GM21825 (cell line): ENCODE measurements at regions not wholly inside any gene's neighbourhood (a gene's known extent, or its start where the extent isn't known, plus 50 kb on each side); places are given as distances from the start of the nearest gene placed in this dataset.
A peak's percentile ranks its signal among the peaks of the same experiment; 100 is the strongest.

Experiments used
- ATAC-seq: cut with Tn5 transposase; IDR thresholded peaks from one replicate; pipeline ENCODE4 v1.9.1; 2021; ENCODE audit warnings: mild to moderate bottlenecking, moderate library complexity; ENCODE audit not compliant: unreplicated experiment

GRCh38 chr12:97321621-97322020 lies 141.0 kb upstream of the RMST start:
- ATAC-seq, result no peak

DNA sequence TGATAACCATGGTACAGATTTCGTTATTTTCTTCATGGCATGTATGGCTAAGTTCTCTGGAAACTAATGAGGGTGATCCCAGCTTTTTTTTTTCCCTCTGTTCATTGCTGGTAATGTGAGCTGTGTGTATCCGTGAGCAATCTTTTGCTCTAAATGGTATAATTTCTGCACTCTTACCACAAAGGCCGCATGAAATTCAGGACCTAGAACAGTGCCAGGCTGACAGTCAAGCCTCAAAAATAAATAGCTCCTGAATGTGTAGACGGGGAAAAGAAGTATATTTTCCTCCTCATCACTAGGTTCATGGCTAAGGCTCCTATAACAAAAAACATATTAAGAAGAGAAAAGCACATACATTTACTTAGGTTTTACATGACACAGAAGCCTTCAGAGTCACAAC lies 140.2 kb upstream of the RMST start:
- no peak for ATAC-seq

GRCh38 chr12:97323154-97323553 lies 139.4 kb upstream of the RMST start:
- no peak for ATAC-seq

GRCh38 chr12:97324471-97324870 lies 138.1 kb upstream of the RMST start:
- ATAC-seq, result no peak

DNA sequence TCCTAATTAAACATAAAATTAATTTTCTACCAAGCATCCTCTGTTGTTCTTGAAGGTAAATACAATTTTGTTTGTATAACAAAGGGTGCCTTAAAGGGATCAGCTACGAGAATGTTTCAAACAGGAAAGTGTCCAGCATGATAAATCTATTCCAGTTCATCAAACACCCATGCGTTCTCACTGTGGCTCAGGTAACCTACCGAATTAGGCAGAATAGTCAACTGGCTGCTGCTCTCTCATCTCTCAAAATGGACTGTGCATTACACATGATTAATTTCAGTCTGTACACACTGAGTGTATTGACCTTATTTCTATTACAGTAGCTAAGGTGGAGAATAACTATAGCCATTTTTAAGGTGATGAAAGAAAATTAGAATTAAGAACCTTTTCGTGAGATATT lies 127.5 kb upstream of the RMST start:
- ATAC-seq, result no peak

DNA sequence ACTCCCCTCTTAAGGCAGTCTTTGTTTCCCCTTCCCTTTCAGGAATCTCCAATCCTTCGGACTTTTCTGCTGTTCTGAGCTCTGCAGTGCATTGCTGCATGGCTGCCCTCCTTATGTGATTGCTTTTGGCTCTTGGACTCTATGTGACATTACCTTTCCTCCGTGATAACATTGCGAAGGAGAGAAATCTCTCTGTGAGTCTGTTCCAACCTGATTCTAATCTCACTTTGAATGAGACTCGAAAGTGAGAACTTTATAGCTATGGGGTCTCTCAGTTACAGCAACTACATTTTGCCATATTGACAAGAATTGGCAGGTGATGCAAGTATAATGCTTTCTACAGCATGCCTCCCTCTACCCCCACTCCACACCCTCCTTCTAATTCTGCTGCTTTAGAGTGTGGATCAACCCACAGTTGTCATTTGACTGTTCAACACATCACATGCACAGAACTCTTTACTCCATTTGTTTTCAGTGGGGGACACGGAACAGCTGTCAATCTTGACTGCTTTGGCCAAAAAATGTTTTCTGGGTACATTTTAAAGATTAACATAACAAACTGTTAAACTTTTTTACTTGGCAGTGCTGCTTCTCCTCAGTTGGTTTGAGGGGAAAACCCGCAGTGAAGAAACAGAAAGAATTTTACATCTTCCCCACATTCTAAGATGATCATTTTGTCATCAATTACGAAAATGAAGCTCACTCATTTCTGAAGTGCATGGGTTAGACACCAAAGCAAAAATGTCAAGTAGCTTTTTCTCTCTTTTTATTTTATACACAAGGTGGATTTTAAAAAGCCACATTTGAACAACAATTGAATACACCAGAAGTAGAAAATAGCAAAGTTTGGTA lies 125.5 kb upstream of the RMST start:
- ATAC-seq, result no peak

DNA sequence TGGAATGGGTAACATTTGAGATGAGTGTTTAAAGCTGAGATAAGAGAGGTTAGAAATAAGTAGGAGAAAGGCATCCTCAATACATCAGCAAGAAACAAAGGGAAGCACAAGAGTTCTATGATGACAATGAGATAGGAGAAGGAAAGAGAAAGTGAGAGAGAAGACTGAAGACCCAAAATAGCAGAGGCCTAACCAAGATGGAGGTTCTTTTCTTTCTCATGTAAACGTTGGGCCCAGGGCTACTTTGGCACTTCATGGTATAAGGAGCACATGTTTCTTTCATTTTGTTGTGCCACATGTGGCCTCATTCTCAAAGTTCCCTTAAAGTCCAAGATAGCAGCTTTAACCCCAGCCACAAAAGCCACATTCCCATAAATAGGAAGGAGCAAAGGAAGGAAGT lies 120.5 kb upstream of the RMST start:
- no peak for ATAC-seq

- no peak for ATAC-seq
Measured at GRCh38 chr12:97347956-97348355, 114.6 kb upstream of the RMST start.

DNA sequence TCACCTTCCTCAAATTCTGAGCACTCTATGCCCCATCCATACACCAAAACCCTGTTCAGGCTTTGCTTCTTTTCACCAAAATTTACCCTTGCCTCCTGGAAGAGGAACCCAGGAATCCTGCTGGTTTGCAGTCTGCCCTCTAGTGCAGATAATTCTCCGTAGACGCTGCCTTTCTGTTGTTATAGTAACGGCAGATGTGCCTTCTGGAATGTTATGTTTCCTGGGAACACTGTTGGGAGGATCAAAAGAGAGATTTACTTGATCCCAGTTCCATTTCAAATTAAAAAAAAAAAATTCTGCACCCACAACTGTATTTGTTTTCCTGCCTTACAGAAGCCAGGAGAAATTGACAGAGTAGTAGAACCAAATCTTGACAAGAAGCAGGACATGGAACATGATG lies 104.2 kb upstream of the RMST start:
- ATAC-seq, result no peak

- no peak for ATAC-seq
Measured at GRCh38 chr12:97359021-97359690, 103.4 kb upstream of the RMST start.

- no peak for ATAC-seq
Measured at GRCh38 chr12:97363693-97364092, 98.9 kb upstream of the RMST start.

GRCh38 chr12:97368462-97369163 lies 94.0 kb upstream of the RMST start:
- no peak for ATAC-seq

- ATAC-seq, result no peak
Measured at GRCh38 chr12:97375310-97375709, 87.3 kb upstream of the RMST start.

DNA sequence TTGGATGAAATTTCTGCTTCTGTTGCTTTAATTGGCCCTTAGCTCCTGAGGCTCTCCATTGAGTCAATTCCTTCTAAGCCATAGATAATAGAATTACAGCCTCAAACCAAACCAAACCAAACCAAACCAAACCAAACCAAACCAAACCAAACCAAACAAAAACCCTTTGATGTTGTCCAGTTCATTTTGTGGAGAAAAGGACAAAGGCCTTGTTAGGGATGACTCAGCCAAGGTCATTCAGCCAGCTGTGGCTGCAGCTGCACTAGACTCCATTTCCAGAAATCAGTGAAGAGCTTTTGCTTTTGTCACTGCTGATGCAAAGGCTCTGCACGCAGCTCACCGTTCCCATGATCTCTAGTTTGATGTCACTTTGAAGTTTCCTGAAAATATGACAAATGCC lies 82.2 kb upstream of the RMST start:
- ATAC-seq, result no peak

- no peak for ATAC-seq
Measured at GRCh38 chr12:97385121-97385520, 77.5 kb upstream of the RMST start.

- ATAC-seq, result no peak
Measured at GRCh38 chr12:97386133-97386581, 76.4 kb upstream of the RMST start.

DNA sequence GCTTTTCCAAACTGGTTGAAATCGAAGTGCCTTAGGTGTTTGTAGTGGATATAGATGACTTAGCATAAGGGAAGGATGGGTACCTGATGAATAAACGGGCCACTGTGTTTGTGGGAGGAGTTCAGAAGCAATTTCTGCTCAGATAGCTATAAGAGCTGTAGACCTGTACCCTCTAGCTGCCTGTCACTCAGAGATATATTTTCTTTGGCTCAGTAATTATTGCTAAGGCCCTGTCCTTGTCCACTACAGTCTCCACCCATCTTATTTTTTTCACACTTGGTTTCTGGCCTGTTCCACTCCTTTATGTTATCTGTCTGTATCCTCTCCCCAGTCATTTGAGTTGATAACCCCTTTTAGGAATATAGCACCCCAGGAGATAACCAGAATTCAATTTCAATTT lies 74.8 kb upstream of the RMST start:
- no peak for ATAC-seq

GRCh38 chr12:97394657-97395056 lies 67.9 kb upstream of the RMST start:
- ATAC-seq, result no peak

GRCh38 chr12:97397008-97397407 lies 65.6 kb upstream of the RMST start:
- no peak for ATAC-seq

DNA sequence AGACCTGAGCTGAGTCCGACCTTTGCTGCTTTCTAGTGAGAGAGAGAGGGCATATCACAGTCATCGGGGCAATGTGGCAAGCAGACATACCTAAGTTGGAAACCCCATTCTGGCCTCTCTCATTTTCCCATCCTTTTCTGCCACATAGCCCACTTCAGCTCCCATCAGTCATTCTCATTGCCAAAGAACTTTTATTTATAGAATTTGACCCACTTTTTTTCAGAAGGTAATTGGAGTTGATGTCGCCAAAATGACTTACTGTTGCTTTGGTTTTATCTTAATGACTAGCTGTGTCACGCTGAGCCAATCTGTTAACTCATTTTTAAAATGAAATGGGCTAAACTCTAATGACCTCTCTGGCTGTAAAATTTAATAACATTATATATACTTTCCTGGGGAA lies 63.9 kb upstream of the RMST start:
- no peak for ATAC-seq

- ATAC-seq, result no peak
Measured at GRCh38 chr12:97404093-97404492, 58.5 kb upstream of the RMST start.

DNA sequence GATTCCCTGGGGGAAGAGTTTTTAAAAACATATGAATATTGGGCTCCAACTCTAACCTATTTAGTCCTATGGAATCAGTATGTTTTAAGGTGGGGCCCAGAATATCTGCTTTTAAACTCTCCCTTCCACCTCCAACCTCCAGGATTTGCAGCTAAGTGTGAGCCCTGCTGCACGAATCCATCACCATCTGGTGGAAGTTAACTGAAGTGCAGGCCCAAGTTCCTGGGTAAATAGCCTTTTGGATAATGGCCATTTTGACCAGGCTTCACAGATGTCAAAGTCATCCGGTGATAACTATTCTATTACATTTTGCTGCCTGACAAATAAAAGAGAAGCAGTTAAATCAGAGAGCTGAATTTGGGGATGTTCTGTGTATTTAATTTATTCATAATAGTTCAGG lies 58.1 kb upstream of the RMST start:
- peak; percentile 85 for ATAC-seq
